Astrocyte (in vitro differentiated cells and primary cell): ENCODE measurements at regions not wholly inside any gene's neighbourhood (a gene's known extent, or its start where the extent isn't known, plus 50 kb on each side); places are given as distances from the start of the nearest gene placed in this dataset.

ENCODE experiments used
- DNase-seq: peaks from one replicate; pipeline ENCODE4 v3.0.0-alpha.2; 2010; ENCODE audit warnings: low read depth
- FAIRE-seq: peaks from 2 replicates; lab custom pipeline; 2011; peaks lifted over from hg19 to GRCh38; lab: Jason Lieb, UNC
- H2AFZ ChIP-seq: 2 replicates; pipeline ENCODE4 v1.6.0; 2012; ENCODE audit warnings: low read depth, low read length, inconsistent platforms
- H3K27ac ChIP-seq: 2 replicates; pipeline ENCODE4 v1.5.1; 2011; ENCODE audit warnings: low read depth, low read length, inconsistent platforms
- H3K27me3 ChIP-seq: 2 replicates; pipeline ENCODE4 v1.6.0; 2011; ENCODE audit warnings: low read length, inconsistent platforms; ENCODE audit not compliant: insufficient read depth
- H3K36me3 ChIP-seq: 2 replicates; pipeline ENCODE4 v1.5.1; 2011; ENCODE audit warnings: low read length, inconsistent platforms; ENCODE audit not compliant: insufficient read depth
- H3K4me1 ChIP-seq: 2 replicates; pipeline ENCODE4 v1.5.1; 2011; ENCODE audit warnings: low read length, inconsistent platforms; ENCODE audit not compliant: insufficient read depth
- H3K4me2 ChIP-seq: 2 replicates; pipeline ENCODE4 v1.6.0; 2012; ENCODE audit warnings: low read length, inconsistent platforms
- H3K4me3 ChIP-seq: 2 replicates; pipeline ENCODE4 v1.5.1; 2011; ENCODE audit warnings: low read depth, mild to moderate bottlenecking, low read length, inconsistent platforms; ENCODE audit not compliant: insufficient read depth
- H3K79me2 ChIP-seq: 2 replicates; pipeline ENCODE4 v1.6.0; 2012; ENCODE audit warnings: mild to moderate bottlenecking, low read length, inconsistent platforms; ENCODE audit not compliant: insufficient read depth
- H3K9ac ChIP-seq: 2 replicates; pipeline ENCODE4 v1.6.0; 2012; ENCODE audit warnings: mild to moderate bottlenecking, low read length, inconsistent platforms
- H3K9me3 ChIP-seq: 2 replicates; pipeline ENCODE4 v1.5.1; 2012; ENCODE audit warnings: low read depth, mild to moderate bottlenecking, low read length, inconsistent platforms; ENCODE audit not compliant: insufficient read depth
- H4K20me1 ChIP-seq: 2 replicates; pipeline ENCODE4 v1.6.0; 2012; ENCODE audit warnings: low read length, inconsistent platforms; ENCODE audit not compliant: insufficient read depth
- H3K27ac Mint-ChIP-seq: one replicate; pipeline ENCODE4 v1.8.0; 2021; ENCODE audit warnings: mild to moderate bottlenecking, mixed read lengths; ENCODE audit not compliant: unreplicated experiment
- H3K27me3 Mint-ChIP-seq: one replicate; pipeline ENCODE4 v1.8.0; 2021; ENCODE audit warnings: low read depth, mixed read lengths; ENCODE audit not compliant: unreplicated experiment
- H3K36me3 Mint-ChIP-seq: one replicate; pipeline ENCODE4 v1.8.0; 2021; ENCODE audit warnings: low read depth, mixed read lengths; ENCODE audit not compliant: unreplicated experiment
- H3K4me1 Mint-ChIP-seq: one replicate; pipeline ENCODE4 v1.8.0; 2021; ENCODE audit warnings: low read depth, mixed read lengths; ENCODE audit not compliant: unreplicated experiment
- H3K4me3 Mint-ChIP-seq: one replicate; pipeline ENCODE4 v1.8.0; 2021; ENCODE audit warnings: mild to moderate bottlenecking, moderate library complexity, mixed read lengths; ENCODE audit not compliant: unreplicated experiment
- H3K9me3 Mint-ChIP-seq: one replicate; pipeline ENCODE4 v1.8.0; 2021; ENCODE audit warnings: mild to moderate bottlenecking, mixed read lengths; ENCODE audit not compliant: unreplicated experiment
- EZH2 ChIP-seq: IDR thresholded peaks from 2 replicates; pipeline ENCODE4 v1.6.1; 2012; ENCODE audit warnings: mild to moderate bottlenecking, low read length, inconsistent platforms; ENCODE audit not compliant: insufficient read depth
- TF ChIP-seq, protein P1 (sequence below): IDR thresholded peaks from 2 replicates; pipeline ENCODE4 v1.5.1; 2011; ENCODE audit warnings: low read depth, mild to moderate bottlenecking, inconsistent platforms, low read length, moderate library complexity; ENCODE audit not compliant: insufficient read depth

DNA sequence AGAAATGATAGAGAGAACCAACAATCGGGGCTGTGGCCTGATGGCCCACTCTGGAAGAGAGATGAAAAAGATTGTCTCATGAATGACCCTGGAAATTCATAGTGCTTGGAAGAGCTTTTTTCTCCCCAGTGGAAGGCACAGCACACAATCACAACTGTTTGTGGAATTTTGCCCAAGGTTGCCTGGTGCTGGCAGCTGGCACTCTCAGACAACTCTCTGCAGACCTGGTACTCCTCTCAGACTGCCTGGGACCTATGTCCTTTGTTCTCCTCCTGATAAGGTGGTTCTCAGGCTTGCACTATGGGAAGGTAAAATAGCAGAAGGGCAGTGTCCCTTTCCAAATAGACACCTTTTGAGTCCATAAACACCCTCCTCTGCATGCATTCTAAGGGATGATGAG, 144.1 kb upstream of the SEL1L start:
- H3K4me1 Mint-ChIP-seq, result no peaks in the 10 kb centered on the region

DNA sequence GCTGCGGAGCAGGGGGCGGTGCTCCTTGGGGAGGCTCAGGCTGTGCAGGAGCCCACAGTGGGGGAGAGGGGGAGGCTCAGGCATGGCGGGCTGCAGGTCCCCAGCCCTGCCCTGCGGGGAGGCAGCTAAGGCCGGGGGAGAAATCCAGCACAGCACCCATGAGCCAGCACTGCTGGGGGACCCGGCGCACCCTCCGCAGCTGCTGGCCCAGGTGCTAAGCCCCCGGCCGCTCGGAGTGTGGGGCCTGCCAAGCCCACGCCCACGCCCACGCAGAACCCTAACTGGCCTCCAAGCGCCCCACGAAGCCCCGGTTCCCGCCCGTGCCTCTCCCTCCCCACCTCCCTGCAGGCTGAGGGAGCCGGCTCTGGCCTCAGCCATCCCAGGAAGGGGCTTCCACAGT, 145.6 kb upstream of the SEL1L start:
- Mint-ChIP-seq H3K9me3 (peaks cover 6% of the 10 kb centered on the region), H3K27me3 (peaks cover 9% of the 10 kb centered on the region), H3K27ac (no peak overlapping the region), H3K36me3 (no peaks in the 10 kb centered on the region), H3K4me3 (no peak overlapping the region), H3K4me1 (no peaks in the 10 kb centered on the region)
- Histone ChIP-seq H4K20me1 (no peaks in the 10 kb centered on the region), H3K4me2 (no peak overlapping the region), H3K27me3 (no peaks in the 10 kb centered on the region), H3K4me3 (no peak overlapping the region), H3K9ac (no peak overlapping the region), H3K79me2 (no peaks in the 10 kb centered on the region), H3K36me3 (no peaks in the 10 kb centered on the region), H3K4me1 (no peaks in the 10 kb centered on the region), H2AFZ (no peak overlapping the region), H3K9me3 (no peaks in the 10 kb centered on the region), H3K27ac (no peak overlapping the region)
- no peak for DNase-seq
- no peak for FAIRE-seq
- TF ChIP-seq EZH2, result no peak
- TF ChIP-seq, protein P1, sequence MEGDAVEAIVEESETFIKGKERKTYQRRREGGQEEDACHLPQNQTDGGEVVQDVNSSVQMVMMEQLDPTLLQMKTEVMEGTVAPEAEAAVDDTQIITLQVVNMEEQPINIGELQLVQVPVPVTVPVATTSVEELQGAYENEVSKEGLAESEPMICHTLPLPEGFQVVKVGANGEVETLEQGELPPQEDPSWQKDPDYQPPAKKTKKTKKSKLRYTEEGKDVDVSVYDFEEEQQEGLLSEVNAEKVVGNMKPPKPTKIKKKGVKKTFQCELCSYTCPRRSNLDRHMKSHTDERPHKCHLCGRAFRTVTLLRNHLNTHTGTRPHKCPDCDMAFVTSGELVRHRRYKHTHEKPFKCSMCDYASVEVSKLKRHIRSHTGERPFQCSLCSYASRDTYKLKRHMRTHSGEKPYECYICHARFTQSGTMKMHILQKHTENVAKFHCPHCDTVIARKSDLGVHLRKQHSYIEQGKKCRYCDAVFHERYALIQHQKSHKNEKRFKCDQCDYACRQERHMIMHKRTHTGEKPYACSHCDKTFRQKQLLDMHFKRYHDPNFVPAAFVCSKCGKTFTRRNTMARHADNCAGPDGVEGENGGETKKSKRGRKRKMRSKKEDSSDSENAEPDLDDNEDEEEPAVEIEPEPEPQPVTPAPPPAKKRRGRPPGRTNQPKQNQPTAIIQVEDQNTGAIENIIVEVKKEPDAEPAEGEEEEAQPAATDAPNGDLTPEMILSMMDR, result no peak

More for the DNA sequence above, 144.1 kb upstream of the SEL1L start:
- Mint-ChIP-seq H3K27me3 (peaks cover 9% of the 10 kb centered on the region), H3K9me3 (peaks cover 6% of the 10 kb centered on the region), H3K27ac (no peak overlapping the region), H3K4me3 (no peak overlapping the region), H3K36me3 (no peaks in the 10 kb centered on the region)
- Histone ChIP-seq H3K4me1 (no peaks in the 10 kb centered on the region), H3K4me3 (no peak overlapping the region), H4K20me1 (no peaks in the 10 kb centered on the region), H3K9ac (no peak overlapping the region), H3K27ac (no peak overlapping the region), H3K36me3 (no peaks in the 10 kb centered on the region), H3K79me2 (no peaks in the 10 kb centered on the region), H3K9me3 (no peaks in the 10 kb centered on the region), H3K4me2 (no peak overlapping the region), H2AFZ (no peak overlapping the region), H3K27me3 (no peaks in the 10 kb centered on the region)
- DNase-seq (no peak), FAIRE-seq (no peak)
- no peak for TF ChIP-seq EZH2
- TF ChIP-seq, protein P1, result no peak

DNA sequence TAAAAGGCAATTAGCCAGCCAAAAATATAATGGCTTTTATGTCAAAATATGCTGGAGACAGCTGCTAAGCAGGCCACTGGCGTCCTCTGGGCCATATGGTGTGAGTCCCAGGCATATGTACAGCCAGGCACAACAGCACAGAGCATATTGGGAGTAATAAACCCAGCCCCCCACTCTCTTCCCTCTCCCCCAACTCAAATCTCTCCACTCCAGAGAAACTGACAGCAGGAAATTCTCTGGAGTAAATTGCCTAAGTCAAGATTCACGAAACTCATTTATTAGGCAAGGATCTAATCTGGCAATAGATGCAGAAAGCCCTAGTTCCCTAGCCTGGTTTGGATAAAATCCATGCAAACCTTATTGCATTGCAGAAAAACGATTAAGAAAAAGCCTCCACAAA, 147.9 kb upstream of the SEL1L start:
- no peaks in the 10 kb centered on the region for H3K4me1 ChIP-seq
- no peak overlapping the region for H3K4me2 ChIP-seq
- Mint-ChIP-seq H3K9me3 (peaks cover 6% of the 10 kb centered on the region), H3K36me3 (no peaks in the 10 kb centered on the region), H3K4me3 (no peak overlapping the region), H3K4me1 (no peaks in the 10 kb centered on the region), H3K27ac (no peak overlapping the region), H3K27me3 (peaks cover 9% of the 10 kb centered on the region)
- TF ChIP-seq, protein P1, result no peak
- TF ChIP-seq EZH2, result no peak
- H3K4me3 ChIP-seq, result no peak overlapping the region
- no peaks in the 10 kb centered on the region for H4K20me1 ChIP-seq
- H3K9me3 ChIP-seq, result no peaks in the 10 kb centered on the region
- H3K79me2 ChIP-seq, result no peaks in the 10 kb centered on the region
- no peak overlapping the region for H3K27ac ChIP-seq
- H3K27me3 ChIP-seq, result no peaks in the 10 kb centered on the region
- H2AFZ ChIP-seq, result no peak overlapping the region
- H3K9ac ChIP-seq, result no peak overlapping the region
- H3K36me3 ChIP-seq, result no peaks in the 10 kb centered on the region
- DNase-seq (no peak), FAIRE-seq (no peak)
